HG02885 (cell line): ENCODE measurements at regions not wholly inside any gene's neighbourhood (a gene's known extent, or its start where the extent isn't known, plus 50 kb on each side); places are given as distances from the start of the nearest gene placed in this dataset.
"Not testable (repeated sequence)": the region's sequence is repeated elsewhere in the genome, so short reads cannot be mapped to it uniquely, and the experiment has no call there.

ENCODE experiments used
- ATAC-seq: cut with Tn5 transposase; IDR thresholded peaks from one replicate; pipeline ENCODE4 v1.9.1; 2021; ENCODE audit warnings: mild to moderate bottlenecking; ENCODE audit not compliant: unreplicated experiment, poor library complexity

DNA sequence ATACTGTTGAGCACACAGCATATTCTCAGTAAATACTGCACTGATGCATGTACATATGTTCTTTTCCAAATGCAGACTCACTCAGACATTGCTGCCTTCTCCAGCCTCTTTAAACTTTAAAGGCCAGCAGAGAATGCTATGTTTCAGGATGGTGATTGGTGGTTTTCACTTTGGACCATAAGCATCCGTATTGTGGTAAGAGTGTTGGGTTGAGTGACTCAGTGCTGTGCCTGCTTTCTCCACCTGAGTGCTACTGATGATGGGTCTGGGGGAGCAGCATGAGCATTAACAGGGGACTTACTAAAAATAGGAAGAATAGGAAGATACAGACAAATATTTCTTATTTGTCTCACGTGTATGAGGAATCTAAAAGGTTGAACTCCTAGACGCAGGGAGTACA is 56.3 kb upstream of the ZNF92 start:
- no peak for ATAC-seq

GRCh38 chr7:65310761-65311160 is 62.9 kb upstream of the ZNF92 start:
- no peak for ATAC-seq

- ATAC-seq, result no peak
These were observed 65.4 kb upstream of the ZNF92 start for GRCh38 chr7:65308300-65308678.

DNA sequence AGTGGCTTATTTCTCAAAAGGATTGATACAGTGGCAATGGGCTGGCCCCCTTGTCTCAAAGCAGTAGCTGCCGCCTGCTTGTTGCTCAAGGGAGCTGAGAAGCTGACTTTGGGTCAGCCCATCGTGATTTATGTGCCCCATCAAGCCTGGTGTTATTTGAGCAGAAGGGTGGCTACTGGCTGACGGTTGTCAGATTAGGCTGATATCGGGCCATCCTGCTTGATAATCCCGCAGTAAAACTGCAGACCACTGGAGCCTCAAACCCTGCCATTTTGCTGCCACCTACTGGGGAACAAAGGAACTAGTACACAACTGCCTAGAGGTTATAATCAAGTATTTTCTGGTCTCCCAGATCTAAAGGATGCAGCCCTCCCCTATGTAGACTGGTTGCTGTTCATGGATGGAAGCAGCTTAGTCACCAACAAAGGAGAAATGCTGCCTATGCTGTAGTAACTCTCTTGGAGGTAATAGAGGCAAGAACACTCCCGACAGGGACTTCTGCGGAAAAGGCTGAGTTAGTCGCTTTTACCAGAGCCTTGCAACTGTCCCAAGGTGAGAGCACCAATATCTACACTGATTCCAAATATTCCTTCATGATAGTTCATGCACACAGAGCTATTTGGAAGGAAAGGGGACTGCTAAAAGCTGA is 65.9 kb upstream of the ZNF92 start:
- ATAC-seq, result peak; percentile 83

- ATAC-seq, result no peak
These were observed 69.5 kb upstream of the ZNF92 start for GRCh38 chr7:65304175-65304574.

GRCh38 chr7:65302883-65303282 is 70.8 kb upstream of the ZNF92 start:
- no peak for ATAC-seq

DNA sequence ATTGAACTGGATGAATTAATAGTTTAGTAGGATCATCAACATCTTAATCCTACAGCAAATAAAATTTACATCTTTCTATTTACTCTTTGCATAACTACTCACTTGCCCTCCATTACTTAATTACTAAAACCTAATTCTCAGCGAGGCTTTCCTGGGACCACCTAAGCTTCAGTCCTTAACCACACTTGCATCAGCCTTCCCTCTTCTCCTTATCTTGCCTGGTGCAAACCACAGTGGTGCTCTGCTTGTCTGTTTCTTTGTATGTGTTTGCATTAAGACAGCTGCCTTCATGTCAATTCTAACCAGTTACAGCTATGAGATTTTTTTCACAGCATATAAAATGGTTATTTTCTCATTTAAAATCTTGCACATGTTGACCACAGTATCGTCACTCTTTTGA is 72.6 kb upstream of the ZNF92 start:
- ATAC-seq, result no peak

DNA sequence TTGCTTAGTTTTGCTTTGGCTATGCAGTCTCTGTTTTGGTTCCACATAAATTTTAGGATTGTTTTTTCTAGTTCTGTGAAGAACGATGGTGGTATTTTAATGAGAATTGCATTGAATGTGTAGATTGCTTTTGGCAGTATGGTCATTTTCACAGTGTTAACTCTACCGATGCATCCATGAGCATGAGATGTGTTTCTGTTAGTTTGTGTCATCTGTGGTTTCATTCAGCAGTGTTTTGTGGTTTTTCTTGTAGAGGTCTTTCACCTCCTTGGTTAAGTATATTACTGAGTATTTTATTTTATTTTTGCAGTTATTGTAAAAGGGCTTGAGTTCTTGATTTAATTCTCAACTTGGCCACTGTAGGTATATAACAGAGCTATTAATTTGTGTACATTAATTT is 78.2 kb upstream of the ZNF92 start:
- no peak for ATAC-seq

GRCh38 chr7:65290340-65290739 is 83.3 kb upstream of the ZNF92 start:
- ATAC-seq, result not testable (repeated sequence)

- no peak for ATAC-seq
These were observed 86.6 kb upstream of the ZNF92 start for GRCh38 chr7:65287023-65287422.

- ATAC-seq, result no peak
These were observed 87.5 kb upstream of the ZNF92 start for GRCh38 chr7:65285906-65286864.

DNA sequence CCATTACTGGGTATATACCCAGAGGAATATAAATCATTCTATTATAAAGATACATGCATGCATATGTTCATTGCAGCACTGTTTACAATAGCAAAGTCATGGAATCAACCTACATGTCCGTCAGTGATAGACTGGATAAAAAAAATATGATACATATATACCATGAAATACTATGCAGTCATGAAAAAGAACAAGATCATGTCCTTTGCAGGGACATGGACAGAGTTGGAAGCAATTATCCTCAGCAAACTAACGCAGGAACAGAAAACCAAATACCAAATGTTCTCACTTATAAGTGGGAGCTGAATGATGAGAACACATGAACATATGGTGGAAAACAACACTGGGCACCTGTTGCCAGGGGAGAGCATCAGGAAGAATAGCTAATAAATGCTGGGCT is 88.4 kb upstream of the ZNF92 start:
- ATAC-seq, result not testable (repeated sequence)

DNA sequence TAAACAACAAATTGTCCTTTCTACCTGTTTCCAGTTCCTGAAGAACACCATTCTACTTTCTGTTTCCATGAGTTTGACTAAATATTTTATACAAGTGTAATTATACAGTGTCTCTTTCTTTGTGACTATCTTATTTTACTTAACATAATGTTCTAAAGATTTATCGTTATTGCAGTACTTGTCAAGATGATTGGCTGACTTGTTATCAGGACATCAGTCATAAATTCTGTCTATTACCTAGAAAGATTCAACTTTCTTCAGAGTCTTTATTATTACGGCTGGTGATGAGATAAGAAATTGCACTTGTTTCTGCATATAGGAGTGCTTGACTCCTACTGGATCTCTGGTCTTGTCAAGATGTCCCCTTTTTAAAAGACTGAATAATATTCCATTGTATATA is 93.9 kb upstream of the ZNF92 start:
- ATAC-seq, result no peak

DNA sequence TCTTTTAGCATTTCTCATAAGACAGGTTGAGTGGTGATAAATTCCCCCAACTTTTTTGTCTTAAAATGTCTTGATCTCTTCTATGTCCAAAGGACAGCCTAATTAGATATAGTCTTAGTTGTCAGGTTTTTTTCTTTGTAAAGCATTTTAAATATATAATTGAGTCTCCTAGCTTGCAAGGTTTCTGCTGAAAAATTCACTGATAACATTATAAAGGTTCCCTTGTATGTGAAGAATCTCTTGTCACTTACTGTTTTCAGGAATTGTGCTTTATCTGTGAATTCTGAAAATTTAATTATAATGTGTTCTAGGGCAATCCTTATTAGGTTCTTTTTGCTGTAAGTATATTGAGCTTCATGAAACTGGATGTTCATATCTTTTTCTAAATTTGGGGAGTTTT is 96.8 kb upstream of the ZNF92 start:
- ATAC-seq, result no peak

- not testable (repeated sequence) for ATAC-seq
These were observed 102.2 kb upstream of the ZNF92 start for GRCh38 chr7:65271502-65271901.

- ATAC-seq, result peak; percentile 97
These were observed 104.4 kb upstream of the ZNF92 start for GRCh38 chr7:65269150-65269856.

- no peak for ATAC-seq
These were observed 104.9 kb upstream of the ZNF92 start for GRCh38 chr7:65268782-65269149.

GRCh38 chr7:65265933-65266519 is 107.6 kb upstream of the ZNF92 start:
- ATAC-seq, result no peak

GRCh38 chr7:65264258-65264657 is 109.4 kb upstream of the ZNF92 start:
- ATAC-seq, result no peak

GRCh38 chr7:65260673-65261072 is 113.0 kb upstream of the ZNF92 start:
- not testable (repeated sequence) for ATAC-seq
